CD4-positive, alpha-beta T cell treated with Interleukin-15 for 1 hour (primary cell): ENCODE measurements at regions not wholly inside any gene's neighbourhood (a gene's known extent, or its start where the extent isn't known, plus 50 kb on each side); places are given as distances from the start of the nearest gene placed in this dataset.

ENCODE experiments used
- DNase-seq: peaks from one replicate; pipeline ENCODE4 v3.0.0-alpha.2; 2020

- no peak for DNase-seq
Measured at GRCh38 chr17:15038656-15039055, 226.5 kb downstream of the PMP22 start.

- no peak for DNase-seq
Measured at GRCh38 chr17:15036238-15036637, 228.9 kb downstream of the PMP22 start.

GRCh38 chr17:15031975-15032374 lies 233.2 kb downstream of the PMP22 start:
- no peak for DNase-seq

- DNase-seq: no peak
Measured at GRCh38 chr17:15029469-15029868, 235.7 kb downstream of the PMP22 start.

GRCh38 chr17:15027853-15028252 lies 237.3 kb downstream of the PMP22 start:
- DNase-seq: no peak

- DNase-seq: no peak
Measured at GRCh38 chr17:15026088-15026487, 239.0 kb downstream of the PMP22 start.

- no peak for DNase-seq
Measured at GRCh38 chr17:15023589-15024336, 241.4 kb downstream of the PMP22 start.

- DNase-seq: no peak
Measured at GRCh38 chr17:15019158-15019557, 246.0 kb downstream of the PMP22 start.

- no peak for DNase-seq
Measured at GRCh38 chr17:15012351-15012980, 252.7 kb downstream of the PMP22 start.

GRCh38 chr17:15009087-15009486 lies 256.0 kb downstream of the PMP22 start:
- no peak for DNase-seq

GRCh38 chr17:15007147-15007553 lies 258.0 kb downstream of the PMP22 start:
- DNase-seq: no peak

- DNase-seq: no peak
Measured at GRCh38 chr17:15006421-15007128, 258.6 kb downstream of the PMP22 start.

GRCh38 chr17:15000661-15001060 lies 264.5 kb downstream of the PMP22 start:
- no peak for DNase-seq

GRCh38 chr17:14997290-14997689 lies 267.8 kb downstream of the PMP22 start:
- DNase-seq: no peak

GRCh38 chr17:14986127-14986526 lies 279.0 kb downstream of the PMP22 start:
- no peak for DNase-seq

GRCh38 chr17:14972844-14973243 lies 292.3 kb downstream of the PMP22 start:
- DNase-seq: no peak

- DNase-seq: no peak
Measured at GRCh38 chr17:14971054-14971453, 294.1 kb downstream of the PMP22 start.

- no peak for DNase-seq
Measured at GRCh38 chr17:14959106-14959648, 305.9 kb downstream of the PMP22 start.

- DNase-seq: no peak
Measured at GRCh38 chr17:14953405-14953804, 311.7 kb downstream of the PMP22 start.

GRCh38 chr17:14950686-14951085 lies 314.4 kb downstream of the PMP22 start:
- no peak for DNase-seq

- DNase-seq: no peak
Measured at GRCh38 chr17:14950216-14950615, 314.9 kb downstream of the PMP22 start.

GRCh38 chr17:14947671-14948070 lies 317.5 kb downstream of the PMP22 start:
- DNase-seq: no peak

- no peak for DNase-seq
Measured at GRCh38 chr17:14946481-14946880, 318.6 kb downstream of the PMP22 start.
